BE2C (cell line): ENCODE measurements at regions not wholly inside any gene's neighbourhood (a gene's known extent, or its start where the extent isn't known, plus 50 kb on each side); places are given as distances from the start of the nearest gene placed in this dataset.

ENCODE experiments used
- DNase-seq: peaks from one replicate; pipeline ENCODE4 v3.0.0-alpha.2; 2020
- H3K27me3 ChIP-seq: fragments of 250-450 bp; sonication (Bioruptor Pico); 2 replicates; pipeline ENCODE4 v1.5.1; 2020; ENCODE audit warnings: mild to moderate bottlenecking
- H3K36me3 ChIP-seq: fragments of 250-450 bp; sonication (Bioruptor Pico); 2 replicates; pipeline ENCODE4 v1.5.1; 2020; ENCODE audit warnings: mild to moderate bottlenecking
- H3K4me1 ChIP-seq: fragments of 250-450 bp; sonication (Bioruptor Pico); 2 replicates; pipeline ENCODE4 v1.5.1; 2020
- H3K4me3 ChIP-seq: 2 replicates; pipeline ENCODE4 v1.5.1; 2011; ENCODE audit warnings: low read depth, low read length
- H3K9me3 ChIP-seq: fragments of 250-450 bp; sonication (Bioruptor Pico); 2 replicates; pipeline ENCODE4 v1.5.1; 2020
- CTCF ChIP-seq: IDR thresholded peaks from 2 replicates; pipeline ENCODE4 v1.5.1; 2012; ENCODE audit warnings: mild to moderate bottlenecking, low read depth, low read length

- Histone ChIP-seq H3K4me1 (no peaks in the 10 kb centered on the region), H3K36me3 (no peaks in the 10 kb centered on the region), H3K4me3 (no peak overlapping the region), H3K9me3 (peaks cover 4% of the 10 kb centered on the region), H3K27me3 (no peaks in the 10 kb centered on the region)
- no peak for DNase-seq
- no peak for TF ChIP-seq CTCF
These were observed 52.0 kb upstream of the HS3ST1 start for GRCh38 chr4:11480683-11481082.
